Ovary (tissue), 7 donors: ENCODE measurements at regions not wholly inside any gene's neighbourhood (a gene's known extent, or its start where the extent isn't known, plus 50 kb on each side); places are given as distances from the start of the nearest gene placed in this dataset.

Source experiments
- DNase-seq, 5 donors: peaks; one replicate each; pipeline ENCODE4 v3.0.0-alpha.2; 2019 to 2020
- H3K27ac ChIP-seq, 2 donors: fragments of 200-600 bp; one replicate each; pipeline versions ENCODE4 v1.5.1 to v1.8.0; 2019 to 2022
- H3K27me3 ChIP-seq: fragments of 200-600 bp; one replicate; pipeline ENCODE4 v1.8.0; 2022
- H3K36me3 ChIP-seq: fragments of 200-600 bp; sonication (generic); one replicate; pipeline ENCODE4 v1.5.1; 2019
- H3K4me1 ChIP-seq: one replicate; pipeline ENCODE4 v1.8.1; 2013; ENCODE audit warnings: mild to moderate bottlenecking, moderate library complexity; ENCODE audit not compliant: insufficient read depth
- H3K4me3 ChIP-seq: fragments of 200-600 bp; sonication (generic); one replicate; pipeline ENCODE4 v1.5.1; 2017
- H3K9me3 ChIP-seq, 2 donors: fragments of 200-600 bp in 1 of 2; sonication (generic) in 1 of 2; one replicate each; pipeline versions ENCODE4 v1.5.1 to v1.8.1; 2013 to 2019; ENCODE audit warnings: mild to moderate bottlenecking in 1 of 2, moderate library complexity in 1 of 2
- EP300 ChIP-seq: sonication (generic); formaldehyde crosslinking; IDR thresholded peaks from one replicate; pipeline ENCODE4 v1.6.1; 2017; ENCODE audit warnings: antibody characterized with exemption
- POLR2A ChIP-seq: fragments of 450-650 bp; IDR thresholded peaks from one replicate; pipeline ENCODE4 v1.6.1; 2017; ENCODE audit warnings: antibody characterized with exemption, mild to moderate bottlenecking, moderate library complexity
- WGBS, 3 donors: extraction: QIAGEN DNeasy Blood & Tissue Kit in 1 of 3; methylation state at CpG; one replicate each; pipeline versions ENCODE4 v1.1.5 to v1.1.7; 2013 to 2017; 5-methylcytosine and 5-hydroxymethylcytosine counted together
- intact Hi-C, 4 donors: fragments of 100-400 bp; cut with DNase I; formaldehyde crosslinking; loops; one replicate each; pipeline versions ENCODE4 v1.11.0 to v1.15.1; 2022 to 2023
- TF ChIP-seq, protein P1 (sequence below), 3 donors: fragments of 450-650 bp in 2 of 3; fragments of 200-600 bp in 1 of 3; IDR thresholded peaks; one replicate each; pipeline versions ENCODE4 v1.5.1 to v1.8.0; 2016 to 2022; ENCODE audit warnings: antibody characterized with exemption in 3 of 3, mild to moderate bottlenecking in 1 of 3
- donor health status: DM: no; HTN: no; CAD: no; lungs with moderate emphysema.
- donor health status: DM: no; HTN: no; CAD: no.
- donor health status: Bipolar disorder and iron deficiency.
- donor health status: DM: no; HTN: no; CAD: no.
- donor health status: DM: yes; HTN: yes; CAD: no.

DNA sequence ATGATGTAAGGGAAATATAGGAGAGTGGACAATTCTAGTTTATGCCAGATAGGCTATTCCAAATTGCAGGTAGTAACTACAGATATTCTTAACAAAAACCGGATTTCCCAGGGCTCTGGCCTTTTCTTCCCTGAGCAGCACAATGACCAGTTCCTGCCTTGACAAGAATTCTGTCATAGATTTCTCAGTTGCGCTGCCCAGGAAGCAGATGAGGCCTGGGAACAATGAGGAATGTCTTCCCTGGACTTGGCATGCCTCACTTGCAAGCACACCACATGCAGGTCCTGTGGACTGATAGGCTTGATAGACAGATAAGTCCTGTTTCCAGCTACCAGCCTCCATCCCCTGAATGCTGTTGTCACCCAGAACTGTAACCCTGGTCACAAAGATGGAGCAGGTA, 174.5 kb upstream of the PRSS58 start:
- Histone ChIP-seq H3K4me1 (no peaks in the 10 kb centered on the region), H3K27ac (no peak overlapping the region), H3K36me3 (no peaks in the 10 kb centered on the region), H3K9me3 (no peaks in the 10 kb centered on the region), H3K27me3 (no peaks in the 10 kb centered on the region), H3K4me3 (no peak overlapping the region)
- no peak for DNase-seq
- 81 to 90% (median 84%) methylated on average over 2 of the region's 2 CpGs for WGBS, 3 donors
- intact Hi-C loops, result no loop called here
- TF ChIP-seq, protein P1, sequence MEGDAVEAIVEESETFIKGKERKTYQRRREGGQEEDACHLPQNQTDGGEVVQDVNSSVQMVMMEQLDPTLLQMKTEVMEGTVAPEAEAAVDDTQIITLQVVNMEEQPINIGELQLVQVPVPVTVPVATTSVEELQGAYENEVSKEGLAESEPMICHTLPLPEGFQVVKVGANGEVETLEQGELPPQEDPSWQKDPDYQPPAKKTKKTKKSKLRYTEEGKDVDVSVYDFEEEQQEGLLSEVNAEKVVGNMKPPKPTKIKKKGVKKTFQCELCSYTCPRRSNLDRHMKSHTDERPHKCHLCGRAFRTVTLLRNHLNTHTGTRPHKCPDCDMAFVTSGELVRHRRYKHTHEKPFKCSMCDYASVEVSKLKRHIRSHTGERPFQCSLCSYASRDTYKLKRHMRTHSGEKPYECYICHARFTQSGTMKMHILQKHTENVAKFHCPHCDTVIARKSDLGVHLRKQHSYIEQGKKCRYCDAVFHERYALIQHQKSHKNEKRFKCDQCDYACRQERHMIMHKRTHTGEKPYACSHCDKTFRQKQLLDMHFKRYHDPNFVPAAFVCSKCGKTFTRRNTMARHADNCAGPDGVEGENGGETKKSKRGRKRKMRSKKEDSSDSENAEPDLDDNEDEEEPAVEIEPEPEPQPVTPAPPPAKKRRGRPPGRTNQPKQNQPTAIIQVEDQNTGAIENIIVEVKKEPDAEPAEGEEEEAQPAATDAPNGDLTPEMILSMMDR (IDR thresholded peaks at IDR 0.05), result no peak
- no peak for TF ChIP-seq EP300
- TF ChIP-seq POLR2A, result no peak

DNA sequence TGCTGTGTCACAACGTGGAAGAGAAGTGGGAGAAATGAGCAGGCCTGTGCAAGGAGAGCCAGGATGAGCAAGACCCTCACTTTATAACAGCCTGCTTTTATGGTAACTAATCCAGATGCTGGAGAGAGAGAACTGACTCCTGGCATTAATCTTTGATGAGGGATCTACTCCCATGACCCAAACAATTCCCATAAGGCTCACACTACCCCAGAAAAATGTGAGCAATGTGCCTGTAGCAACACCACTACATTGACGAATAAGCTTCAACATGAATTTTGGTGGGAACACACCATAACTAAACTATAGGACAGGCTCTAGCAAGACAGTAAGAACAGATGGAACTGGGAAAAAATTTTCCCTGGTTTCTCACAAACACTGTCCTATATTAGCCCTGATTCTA, 173.6 kb upstream of the PRSS58 start:
- no peak overlapping the region for H3K4me3 ChIP-seq
- no peaks in the 10 kb centered on the region for H3K36me3 ChIP-seq
- H3K27me3 ChIP-seq, result no peaks in the 10 kb centered on the region
- intact Hi-C loops, result no loop called here
- DNase-seq, result no peak
- H3K9me3 ChIP-seq, result no peaks in the 10 kb centered on the region
- H3K27ac ChIP-seq, result no peak overlapping the region
- no peak for TF ChIP-seq POLR2A
- TF ChIP-seq, protein P1 (IDR thresholded peaks at IDR 0.05), result no peak
- no peak for TF ChIP-seq EP300
- WGBS, 3 donors, result 59 to 70% (median 61%) methylated on average over 2 of the region's 2 CpGs
- no peaks in the 10 kb centered on the region for H3K4me1 ChIP-seq

DNA sequence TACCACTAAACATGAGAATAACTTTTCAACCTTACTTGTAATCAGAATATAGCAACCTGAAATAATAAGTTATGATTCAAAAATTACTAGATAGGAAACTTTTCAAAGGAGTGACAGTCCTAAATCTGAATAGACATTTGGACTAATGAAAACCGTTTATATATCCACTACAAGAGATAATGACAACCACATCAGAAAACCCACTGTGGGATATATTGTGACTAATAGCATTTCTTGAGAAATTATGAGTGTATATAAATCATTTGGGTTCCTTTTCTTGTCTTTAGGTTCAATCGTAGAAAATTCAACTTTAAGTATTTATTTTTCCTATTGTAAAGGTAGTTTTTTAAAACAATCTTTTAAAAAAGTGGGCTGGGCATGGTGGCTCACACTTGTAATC, 170.2 kb upstream of the PRSS58 start:
- Histone ChIP-seq H3K36me3 (no peaks in the 10 kb centered on the region), H3K9me3 (no peaks in the 10 kb centered on the region), H3K27me3 (no peaks in the 10 kb centered on the region), H3K4me3 (no peak overlapping the region), H3K4me1 (no peaks in the 10 kb centered on the region), H3K27ac (no peak overlapping the region)
- intact Hi-C loops, result no loop called here
- no peak for DNase-seq
- WGBS, 3 donors, result 33 to 49% (median 35%) methylated on average over 2 of the region's 2 CpGs
- TF ChIP-seq POLR2A (no peak), EP300 (no peak)
- TF ChIP-seq, protein P1 (IDR thresholded peaks at IDR 0.05), result no peak

DNA sequence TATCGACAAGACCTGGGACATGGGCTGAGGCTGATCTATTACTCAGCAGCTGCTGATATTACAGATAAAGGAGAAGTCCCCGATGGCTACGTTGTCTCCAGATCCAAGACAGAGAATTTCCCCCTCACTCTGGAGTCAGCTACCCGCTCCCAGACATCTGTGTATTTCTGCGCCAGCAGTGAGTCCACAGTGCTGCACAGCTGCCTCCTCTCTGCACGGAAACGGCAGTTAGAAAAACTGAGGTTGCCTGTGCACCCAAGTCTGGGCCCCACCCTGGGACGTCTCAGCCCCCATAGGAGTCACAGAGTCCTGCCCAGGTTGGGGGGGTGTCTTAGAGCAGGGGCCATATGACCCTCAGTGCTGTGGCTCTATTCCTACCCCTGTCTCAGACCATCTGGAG, 167.4 kb upstream of the PRSS58 start:
- H3K4me1 ChIP-seq, result no peaks in the 10 kb centered on the region
- whole genome bisulfite sequencing, 3 donors, result 56 to 66% (median 58%) methylated on average over 8 of the region's 8 CpGs
- intact Hi-C loops, result no loop called here
- H3K27ac ChIP-seq, result no peak overlapping the region
- H3K27me3 ChIP-seq, result no peaks in the 10 kb centered on the region
- no peak overlapping the region for H3K4me3 ChIP-seq
- no peaks in the 10 kb centered on the region for H3K9me3 ChIP-seq
- no peaks in the 10 kb centered on the region for H3K36me3 ChIP-seq
- TF ChIP-seq, protein P1 (IDR thresholded peaks at IDR 0.05), result no peak
- TF ChIP-seq POLR2A, result no peak
- TF ChIP-seq EP300, result no peak
- DNase-seq, result no peak

DNA sequence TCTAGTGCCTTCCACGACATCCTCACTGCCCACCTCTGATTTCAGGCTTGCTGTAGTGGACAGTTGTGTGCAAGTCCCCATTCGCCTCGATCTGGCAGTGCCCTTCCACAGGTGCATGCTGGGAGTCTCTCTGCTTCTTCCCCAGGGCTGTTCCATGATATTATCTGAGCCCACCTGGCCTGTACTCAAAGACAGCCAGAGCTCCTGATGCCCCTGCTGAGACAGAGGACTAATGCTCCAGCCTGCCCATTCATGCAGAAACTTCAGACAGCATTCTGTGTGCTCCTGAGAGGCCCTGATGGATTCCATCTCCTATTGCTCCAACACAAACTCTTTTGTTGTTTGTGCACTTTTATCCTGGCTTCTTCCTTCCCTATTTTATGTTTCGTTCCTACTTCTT, 164.8 kb upstream of the PRSS58 start:
- no peak for DNase-seq
- H3K4me1 ChIP-seq, result no peaks in the 10 kb centered on the region
- TF ChIP-seq, protein P1 (IDR thresholded peaks at IDR 0.05), result no peak
- no peak for TF ChIP-seq EP300
- no peak for TF ChIP-seq POLR2A
- H3K36me3 ChIP-seq, result no peaks in the 10 kb centered on the region
- no peak overlapping the region for H3K4me3 ChIP-seq
- intact Hi-C loops, result no loop called here
- H3K9me3 ChIP-seq, result no peaks in the 10 kb centered on the region
- no peak overlapping the region for H3K27ac ChIP-seq
- WGBS, 3 donors, result 71 to 84% (median 79%) methylated on average over 4 of the region's 4 CpGs
- no peaks in the 10 kb centered on the region for H3K27me3 ChIP-seq
